Astrocyte (in vitro differentiated cells and primary cell): ENCODE measurements at regions not wholly inside any gene's neighbourhood (a gene's known extent, or its start where the extent isn't known, plus 50 kb on each side); places are given as distances from the start of the nearest gene placed in this dataset.

Experiments
- EZH2 ChIP-seq: IDR thresholded peaks from 2 replicates; pipeline ENCODE4 v1.6.1; 2012; ENCODE audit warnings: mild to moderate bottlenecking, low read length, inconsistent platforms; ENCODE audit not compliant: insufficient read depth
- TF ChIP-seq, protein P1 (sequence below): IDR thresholded peaks from 2 replicates; pipeline ENCODE4 v1.5.1; 2011; ENCODE audit warnings: low read depth, mild to moderate bottlenecking, inconsistent platforms, low read length, moderate library complexity; ENCODE audit not compliant: insufficient read depth

GRCh38 chr2:208794288-208794975, 387.8 kb downstream of the PTH2R start:
- TF ChIP-seq, protein P1, sequence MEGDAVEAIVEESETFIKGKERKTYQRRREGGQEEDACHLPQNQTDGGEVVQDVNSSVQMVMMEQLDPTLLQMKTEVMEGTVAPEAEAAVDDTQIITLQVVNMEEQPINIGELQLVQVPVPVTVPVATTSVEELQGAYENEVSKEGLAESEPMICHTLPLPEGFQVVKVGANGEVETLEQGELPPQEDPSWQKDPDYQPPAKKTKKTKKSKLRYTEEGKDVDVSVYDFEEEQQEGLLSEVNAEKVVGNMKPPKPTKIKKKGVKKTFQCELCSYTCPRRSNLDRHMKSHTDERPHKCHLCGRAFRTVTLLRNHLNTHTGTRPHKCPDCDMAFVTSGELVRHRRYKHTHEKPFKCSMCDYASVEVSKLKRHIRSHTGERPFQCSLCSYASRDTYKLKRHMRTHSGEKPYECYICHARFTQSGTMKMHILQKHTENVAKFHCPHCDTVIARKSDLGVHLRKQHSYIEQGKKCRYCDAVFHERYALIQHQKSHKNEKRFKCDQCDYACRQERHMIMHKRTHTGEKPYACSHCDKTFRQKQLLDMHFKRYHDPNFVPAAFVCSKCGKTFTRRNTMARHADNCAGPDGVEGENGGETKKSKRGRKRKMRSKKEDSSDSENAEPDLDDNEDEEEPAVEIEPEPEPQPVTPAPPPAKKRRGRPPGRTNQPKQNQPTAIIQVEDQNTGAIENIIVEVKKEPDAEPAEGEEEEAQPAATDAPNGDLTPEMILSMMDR, result no peak
- no peak for TF ChIP-seq EZH2
